SK-N-SH (cell line): ENCODE measurements at regions not wholly inside any gene's neighbourhood (a gene's known extent, or its start where the extent isn't known, plus 50 kb on each side); places are given as distances from the start of the nearest gene placed in this dataset.

Experiments
- CTCF ChIA-PET: fragments of 300-600, 350-600 bp; formaldehyde crosslinking; extraction: SDS; loops from one replicate; lab custom pipeline; 2021; lab: Yijun Ruan, JAX
- POLR2A ChIA-PET: fragments of 350-600 bp; sonication (Branson Sonifier 250); formaldehyde crosslinking; extraction: SDS; loops from one replicate; lab custom pipeline; 2020; ENCODE audit warnings: antibody characterized with exemption, inconsistent platforms; lab: Yijun Ruan, JAX
- DNase-seq: peaks from one replicate; pipeline ENCODE4 v3.0.0; 2012
- H2AFZ ChIP-seq: fragments of 200-600 bp; sonication (generic); 2 replicates; pipeline ENCODE4 v1.8.1; 2016; ENCODE audit warnings: antibody characterized with exemption, mild to moderate bottlenecking, low read depth
- H3F3A ChIP-seq: fragments of 200-600 bp; sonication (generic); replicated peaks from 2 replicates; pipeline ENCODE3; 2016; ENCODE audit warnings: antibody characterized with exemption, mild to moderate bottlenecking; ENCODE audit not compliant: insufficient read depth
- H3K27ac ChIP-seq, 2 experiments: fragments of 200-500 bp in 1 of 2; fragments of 200-600 bp in 1 of 2; sonication (Bioruptor generic) in 1 of 2; sonication (generic), shearing (Covaris generic) in 1 of 2; 2 replicates each; pipeline versions ENCODE4 v1.5.1 to v1.6.1; 2014 to 2016; ENCODE audit warnings: low read depth in 2 of 2, inconsistent platforms in 1 of 2, low read length in 1 of 2, mild to moderate bottlenecking in 1 of 2, mixed read lengths in 1 of 2
- H3K27me3 ChIP-seq: fragments of 200-600 bp; sonication (generic), shearing (Covaris generic); 2 replicates; pipeline ENCODE4 v1.6.1; 2016; ENCODE audit warnings: mixed run types; ENCODE audit not compliant: insufficient read depth
- H3K36me3 ChIP-seq, 2 experiments: fragments of 200-500 bp in 1 of 2; fragments of 200-600 bp in 1 of 2; sonication (Bioruptor generic) in 1 of 2; sonication (generic) in 1 of 2; replicated peaks in 1 of 2; 2 replicates each; pipeline versions ENCODE3 to v1.5.1; 2014 to 2016; ENCODE audit warnings: low read length in 1 of 2, mild to moderate bottlenecking in 1 of 2; ENCODE audit not compliant: insufficient read depth in 2 of 2, control insufficient read depth in 1 of 2
- H3K4me1 ChIP-seq, 2 experiments: fragments of 200-500 bp in 1 of 2; fragments of 200-600 bp in 1 of 2; sonication (Bioruptor generic) in 1 of 2; sonication (generic), shearing (Covaris generic) in 1 of 2; 2 replicates each; pipeline versions ENCODE4 v1.5.1 to v1.6.1; 2014 to 2016; ENCODE audit warnings: low read depth in 1 of 2, low read length in 1 of 2, mixed run types in 1 of 2; ENCODE audit not compliant: insufficient read depth in 2 of 2, control insufficient read depth in 1 of 2
- H3K4me2 ChIP-seq: fragments of 200-600 bp; sonication (generic), shearing (Covaris generic); 2 replicates; pipeline ENCODE4 v1.6.1; 2017; ENCODE audit warnings: mixed run types
- H3K4me3 ChIP-seq, 2 experiments: fragments of 200-500 bp in 1 of 2; fragments of 200-600 bp in 1 of 2; sonication (Bioruptor generic) in 1 of 2; sonication (generic), shearing (Covaris generic) in 1 of 2; 2 replicates each; pipeline versions ENCODE4 v1.5.1 to v1.8.1; 2014 to 2016; ENCODE audit warnings: low read depth in 2 of 2, inconsistent platforms in 1 of 2, low read length in 1 of 2, mild to moderate bottlenecking in 1 of 2, mixed read lengths in 1 of 2, moderate library complexity in 1 of 2
- H3K79me2 ChIP-seq: fragments of 200-600 bp; sonication (generic); 2 replicates; pipeline ENCODE4 v1.8.1; 2017; ENCODE audit warnings: mild to moderate bottlenecking; ENCODE audit not compliant: insufficient read depth
- H3K9ac ChIP-seq: fragments of 200-600 bp; sonication (generic); 2 replicates; pipeline ENCODE4 v1.6.1; 2017; ENCODE audit warnings: mixed run types
- H3K9me2 ChIP-seq: fragments of 200-600 bp; sonication (generic); 2 replicates; pipeline ENCODE4 v1.6.1; 2017; ENCODE audit warnings: mixed run types
- H3K9me3 ChIP-seq: fragments of 200-600 bp; sonication (generic); 2 replicates; pipeline ENCODE4 v1.6.1; 2017; ENCODE audit warnings: mixed run types, mild to moderate bottlenecking, moderate library complexity
- H4K20me1 ChIP-seq: fragments of 200-600 bp; sonication (generic); 2 replicates; pipeline ENCODE4 v1.6.1; 2017; ENCODE audit warnings: mild to moderate bottlenecking, mixed run types; ENCODE audit not compliant: insufficient read depth
- EP300 ChIP-seq, 2 experiments: IDR thresholded peaks; 2 replicates each; pipeline versions ENCODE4 v1.4.0 to v1.6.1; 2012; ENCODE audit warnings: borderline replicate concordance in 1 of 2, low read depth in 1 of 2, low read length in 1 of 2
- FOSL2 ChIP-seq: IDR thresholded peaks from 2 replicates; pipeline ENCODE4 v1.4.0; 2012; ENCODE audit warnings: low read depth, mild to moderate bottlenecking, moderate library complexity, borderline replicate concordance
- FOXM1 ChIP-seq: IDR thresholded peaks from 2 replicates; pipeline ENCODE4 v1.4.0; 2012; ENCODE audit warnings: low read depth, mild to moderate bottlenecking
- RAD21 ChIP-seq: IDR thresholded peaks from 2 replicates; pipeline ENCODE4 v1.6.1; 2012; ENCODE audit warnings: mild to moderate bottlenecking, low read length
- RCOR1 ChIP-seq: fragments of 150-350 bp; IDR thresholded peaks from 2 replicates; pipeline ENCODE4 v1.6.1; 2017; ENCODE audit warnings: antibody characterized with exemption, low read length
- SIN3A ChIP-seq: IDR thresholded peaks from 2 replicates; pipeline ENCODE4 v1.6.1; 2012; ENCODE audit warnings: low read depth, mild to moderate bottlenecking, low read length, moderate library complexity, borderline replicate concordance
- TEAD4 ChIP-seq: IDR thresholded peaks from 2 replicates; pipeline ENCODE4 v1.4.0; 2012; ENCODE audit warnings: mild to moderate bottlenecking, borderline replicate concordance; ENCODE audit not compliant: insufficient read depth
- YY1 ChIP-seq: IDR thresholded peaks from 2 replicates; pipeline ENCODE4 v1.4.0; 2012; ENCODE audit warnings: low read depth, mild to moderate bottlenecking
- WGBS: methylation state at CpG from one replicate; pipeline ENCODE4 v1.1.6; 2017; ENCODE audit warnings: low lambda C conversion rate; 5-methylcytosine and 5-hydroxymethylcytosine counted together
- TF ChIP-seq, protein P1 (sequence below): fragments of 150-350 bp; IDR thresholded peaks from 2 replicates; pipeline ENCODE4 v1.6.1; 2017; ENCODE audit warnings: antibody characterized with exemption, low read length, low read depth, borderline replicate concordance
- TF ChIP-seq, protein P2 (sequence below): IDR thresholded peaks from 2 replicates; pipeline ENCODE4 v1.4.0; 2012; ENCODE audit warnings: low read depth
- TF ChIP-seq, protein P3 (sequence below): fragments of 150-350 bp; IDR thresholded peaks from 2 replicates; pipeline ENCODE4 v1.6.1; 2016; ENCODE audit warnings: mild to moderate bottlenecking, low read depth, low read length
- TF ChIP-seq, protein P4 (sequence below): fragments of 200-600 bp; sonication (generic); IDR thresholded peaks from 2 replicates; pipeline ENCODE4 v1.6.1; 2017; ENCODE audit warnings: antibody characterized with exemption, mild to moderate bottlenecking, moderate library complexity
- TF ChIP-seq, protein P5 (sequence below): IDR thresholded peaks from 2 replicates; pipeline ENCODE4 v1.4.0; 2012; ENCODE audit warnings: low read depth, borderline replicate concordance

DNA sequence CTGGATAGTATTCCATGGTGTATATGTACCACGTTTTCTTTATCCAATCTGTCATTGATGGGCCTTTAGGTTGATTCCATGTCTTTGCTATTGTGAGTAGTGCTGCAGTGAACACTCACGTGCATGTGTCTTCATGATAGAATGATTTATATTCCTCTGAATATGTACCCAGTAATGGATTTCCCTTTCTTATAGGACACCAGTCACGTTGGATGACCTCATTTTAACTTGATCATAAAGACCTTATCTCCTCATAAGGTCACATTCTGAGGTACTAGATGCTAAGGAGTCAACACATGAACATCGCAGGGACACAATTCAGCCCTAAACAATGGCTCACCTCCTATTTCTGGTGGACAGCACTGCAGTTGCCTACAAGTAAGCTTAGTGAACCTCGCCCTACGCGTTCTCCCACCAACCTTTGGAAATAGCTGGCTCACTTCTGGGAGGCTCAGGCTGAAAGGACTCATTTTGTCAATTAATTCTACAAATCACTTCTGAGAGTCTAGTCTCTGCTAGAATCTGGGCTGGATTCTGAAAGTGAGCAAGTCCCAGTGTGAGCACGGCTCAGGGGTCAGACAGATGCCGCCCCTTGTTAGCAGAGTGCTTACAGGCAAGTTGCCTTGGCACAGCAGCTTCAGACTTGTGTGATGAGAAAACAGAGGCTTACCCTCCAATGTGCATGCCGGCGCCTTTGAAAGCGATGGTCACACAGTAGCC is 183.8 kb upstream of the GSC start:
- Histone ChIP-seq H3K9ac (no peak overlapping the region), H3K36me3 (no peaks in the 10 kb centered on the region), H2AFZ (no peak overlapping the region), H3K79me2 (no peaks in the 10 kb centered on the region), H3K27ac (no peak overlapping the region), H3K4me2 (no peak overlapping the region), H3K9me2 (no peaks in the 10 kb centered on the region), H3K27me3 (no peaks in the 10 kb centered on the region), H3F3A (no peaks in the 10 kb centered on the region), H3K4me1 (no peaks in the 10 kb centered on the region), H3K9me3 (no peaks in the 10 kb centered on the region), H4K20me1 (no peaks in the 10 kb centered on the region), H3K4me3 (no peak overlapping the region)
- WGBS: 28% methylated on average over 8 of the region's 12 CpGs
- POLR2A ChIA-PET: no interaction called here
- TF ChIP-seq SIN3A (no peak), TEAD4 (no peak), RAD21 (no peak), FOSL2 (no peak), EP300 (IDR thresholded peaks at IDR 0.05; ENCODE audit: borderline replicate concordance in 1 of 2, low read depth in 1 of 2, low read length in 1 of 2) (no peak), RCOR1 (no peak), FOXM1 (no peak), YY1 (no peak)
- TF ChIP-seq, protein P1, sequence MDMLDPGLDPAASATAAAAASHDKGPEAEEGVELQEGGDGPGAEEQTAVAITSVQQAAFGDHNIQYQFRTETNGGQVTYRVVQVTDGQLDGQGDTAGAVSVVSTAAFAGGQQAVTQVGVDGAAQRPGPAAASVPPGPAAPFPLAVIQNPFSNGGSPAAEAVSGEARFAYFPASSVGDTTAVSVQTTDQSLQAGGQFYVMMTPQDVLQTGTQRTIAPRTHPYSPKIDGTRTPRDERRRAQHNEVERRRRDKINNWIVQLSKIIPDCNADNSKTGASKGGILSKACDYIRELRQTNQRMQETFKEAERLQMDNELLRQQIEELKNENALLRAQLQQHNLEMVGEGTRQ: no peak
- TF ChIP-seq, protein P2, sequence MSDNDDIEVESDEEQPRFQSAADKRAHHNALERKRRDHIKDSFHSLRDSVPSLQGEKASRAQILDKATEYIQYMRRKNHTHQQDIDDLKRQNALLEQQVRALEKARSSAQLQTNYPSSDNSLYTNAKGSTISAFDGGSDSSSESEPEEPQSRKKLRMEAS: no peak
- TF ChIP-seq, protein P3, sequence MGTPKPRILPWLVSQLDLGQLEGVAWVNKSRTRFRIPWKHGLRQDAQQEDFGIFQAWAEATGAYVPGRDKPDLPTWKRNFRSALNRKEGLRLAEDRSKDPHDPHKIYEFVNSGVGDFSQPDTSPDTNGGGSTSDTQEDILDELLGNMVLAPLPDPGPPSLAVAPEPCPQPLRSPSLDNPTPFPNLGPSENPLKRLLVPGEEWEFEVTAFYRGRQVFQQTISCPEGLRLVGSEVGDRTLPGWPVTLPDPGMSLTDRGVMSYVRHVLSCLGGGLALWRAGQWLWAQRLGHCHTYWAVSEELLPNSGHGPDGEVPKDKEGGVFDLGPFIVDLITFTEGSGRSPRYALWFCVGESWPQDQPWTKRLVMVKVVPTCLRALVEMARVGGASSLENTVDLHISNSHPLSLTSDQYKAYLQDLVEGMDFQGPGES: no peak
- TF ChIP-seq, protein P4, sequence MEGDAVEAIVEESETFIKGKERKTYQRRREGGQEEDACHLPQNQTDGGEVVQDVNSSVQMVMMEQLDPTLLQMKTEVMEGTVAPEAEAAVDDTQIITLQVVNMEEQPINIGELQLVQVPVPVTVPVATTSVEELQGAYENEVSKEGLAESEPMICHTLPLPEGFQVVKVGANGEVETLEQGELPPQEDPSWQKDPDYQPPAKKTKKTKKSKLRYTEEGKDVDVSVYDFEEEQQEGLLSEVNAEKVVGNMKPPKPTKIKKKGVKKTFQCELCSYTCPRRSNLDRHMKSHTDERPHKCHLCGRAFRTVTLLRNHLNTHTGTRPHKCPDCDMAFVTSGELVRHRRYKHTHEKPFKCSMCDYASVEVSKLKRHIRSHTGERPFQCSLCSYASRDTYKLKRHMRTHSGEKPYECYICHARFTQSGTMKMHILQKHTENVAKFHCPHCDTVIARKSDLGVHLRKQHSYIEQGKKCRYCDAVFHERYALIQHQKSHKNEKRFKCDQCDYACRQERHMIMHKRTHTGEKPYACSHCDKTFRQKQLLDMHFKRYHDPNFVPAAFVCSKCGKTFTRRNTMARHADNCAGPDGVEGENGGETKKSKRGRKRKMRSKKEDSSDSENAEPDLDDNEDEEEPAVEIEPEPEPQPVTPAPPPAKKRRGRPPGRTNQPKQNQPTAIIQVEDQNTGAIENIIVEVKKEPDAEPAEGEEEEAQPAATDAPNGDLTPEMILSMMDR: no peak
- TF ChIP-seq, protein P5, sequence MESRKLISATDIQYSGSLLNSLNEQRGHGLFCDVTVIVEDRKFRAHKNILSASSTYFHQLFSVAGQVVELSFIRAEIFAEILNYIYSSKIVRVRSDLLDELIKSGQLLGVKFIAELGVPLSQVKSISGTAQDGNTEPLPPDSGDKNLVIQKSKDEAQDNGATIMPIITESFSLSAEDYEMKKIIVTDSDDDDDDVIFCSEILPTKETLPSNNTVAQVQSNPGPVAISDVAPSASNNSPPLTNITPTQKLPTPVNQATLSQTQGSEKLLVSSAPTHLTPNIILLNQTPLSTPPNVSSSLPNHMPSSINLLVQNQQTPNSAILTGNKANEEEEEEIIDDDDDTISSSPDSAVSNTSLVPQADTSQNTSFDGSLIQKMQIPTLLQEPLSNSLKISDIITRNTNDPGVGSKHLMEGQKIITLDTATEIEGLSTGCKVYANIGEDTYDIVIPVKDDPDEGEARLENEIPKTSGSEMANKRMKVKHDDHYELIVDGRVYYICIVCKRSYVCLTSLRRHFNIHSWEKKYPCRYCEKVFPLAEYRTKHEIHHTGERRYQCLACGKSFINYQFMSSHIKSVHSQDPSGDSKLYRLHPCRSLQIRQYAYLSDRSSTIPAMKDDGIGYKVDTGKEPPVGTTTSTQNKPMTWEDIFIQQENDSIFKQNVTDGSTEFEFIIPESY: no peak
- DNase-seq: no peak
- CTCF ChIA-PET: no interaction called here
